Prostate gland (tissue), 2 donors: ENCODE measurements at regions not wholly inside any gene's neighbourhood (a gene's known extent, or its start where the extent isn't known, plus 50 kb on each side); places are given as distances from the start of the nearest gene placed in this dataset.

Source experiments
- DNase-seq: peaks from one replicate; pipeline ENCODE4 v3.0.0-alpha.2; 2019; ENCODE audit warnings: low spot score
- H3K27ac ChIP-seq, 2 donors: fragments of 200-600 bp; sonication (generic); 2 replicates each; pipeline ENCODE4 v1.5.1; 2017 to 2019
- H3K27me3 ChIP-seq: fragments of 200-600 bp; sonication (generic); replicated peaks from 2 replicates; pipeline ENCODE4 v1.5.1; 2019; ENCODE audit not compliant: insufficient read depth
- H3K36me3 ChIP-seq, 2 donors: fragments of 200-600 bp; sonication (generic); 1 replicate in 1 of 2; 2 replicates in 1 of 2; pipeline versions ENCODE4 v1.5.1 to v1.8.1; 2017 to 2019
- H3K4me1 ChIP-seq: fragments of 200-600 bp; sonication (generic); replicated peaks from 2 replicates; pipeline ENCODE4 v1.5.1; 2019
- H3K4me3 ChIP-seq, 2 donors: fragments of 200-600 bp; sonication (generic); 2 replicates each; pipeline ENCODE4 v1.5.1; 2017 to 2019
- H3K9me3 ChIP-seq: fragments of 200-600 bp; sonication (generic); 2 replicates; pipeline ENCODE4 v1.5.1; 2017
- CTCF ChIP-seq, 4 experiments: fragments of 200-600 bp in 2 of 4; fragments of 450-650 bp in 2 of 4; sonication (generic) in 2 of 4; IDR thresholded peaks; 1 replicate in 3 of 4; 2 replicates in 1 of 4; pipeline ENCODE4 v1.5.1; 2016 to 2019; ENCODE audit warnings: antibody characterized with exemption in 4 of 4, mild to moderate bottlenecking in 2 of 4, moderate library complexity in 2 of 4
- POLR2A ChIP-seq: fragments of 450-650 bp; IDR thresholded peaks from one replicate; pipeline ENCODE4 v1.6.1; 2016; ENCODE audit warnings: antibody characterized with exemption, mild to moderate bottlenecking
- POLR2AphosphoS5 ChIP-seq: sonication (generic); formaldehyde crosslinking; IDR thresholded peaks from one replicate; pipeline ENCODE4 v1.6.1; 2017; ENCODE audit warnings: antibody characterized with exemption
- WGBS: methylation state at CpG from one replicate; pipeline ENCODE4 v1.1.5; 2018; 5-methylcytosine and 5-hydroxymethylcytosine counted together
- intact Hi-C: fragments of 100-400 bp; cut with DNase I; formaldehyde crosslinking; loops from one replicate; pipeline ENCODE4 v1.14.2; 2022

DNA sequence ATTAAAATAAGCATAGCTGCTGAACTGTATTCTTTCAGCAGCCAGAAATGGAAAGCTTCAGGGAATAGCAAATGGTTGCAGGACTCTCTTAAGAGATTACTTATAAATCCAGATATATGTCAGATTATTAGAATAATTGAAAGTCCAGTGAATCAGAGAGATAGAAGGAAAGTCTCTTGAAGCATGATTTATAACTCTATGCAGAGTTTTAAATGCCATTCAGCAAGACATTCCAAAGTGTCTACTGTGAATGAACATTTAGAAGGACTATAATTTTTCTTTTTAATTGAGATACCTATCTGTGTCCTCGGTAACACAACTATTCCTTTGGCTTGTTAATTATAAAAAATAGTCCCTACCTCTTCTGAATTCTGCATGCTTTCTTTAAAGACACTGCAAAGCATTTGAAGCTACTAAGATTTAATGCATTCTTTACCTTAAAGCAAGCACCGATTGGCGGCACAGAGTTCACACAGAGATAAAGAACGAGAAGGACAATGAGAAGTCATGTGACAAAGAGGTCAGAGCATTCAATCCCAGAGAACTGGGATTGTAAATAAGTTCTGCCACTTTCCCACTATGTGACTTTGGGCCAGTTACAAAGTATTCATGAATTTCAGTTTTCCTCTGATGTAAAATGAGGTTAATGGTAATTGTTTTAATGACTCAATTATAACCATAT is 371.0 kb upstream of the ATP2B1 start:
- Histone ChIP-seq H3K4me1 (no peaks in the 10 kb centered on the region), H3K9me3 (no peaks in the 10 kb centered on the region), H3K27ac (no peak overlapping the region), H3K4me3 (no peak overlapping the region), H3K36me3 (no peaks in the 10 kb centered on the region), H3K27me3 (no peaks in the 10 kb centered on the region)
- no peak for DNase-seq
- TF ChIP-seq CTCF (IDR thresholded peaks at IDR 0.05) (no peak), POLR2AphosphoS5 (no peak), POLR2A (no peak)
- intact Hi-C loops: no loop called here
- 69% methylated on average over 4 of the region's 4 CpGs for WGBS

- TF ChIP-seq POLR2A: no peak
- TF ChIP-seq CTCF (IDR thresholded peaks at IDR 0.05): no peak
- TF ChIP-seq POLR2AphosphoS5: no peak
- WGBS: 58% methylated on average over 4 of the region's 4 CpGs
- no peak for DNase-seq
- H3K9me3 ChIP-seq: no peaks in the 10 kb centered on the region
- H3K27me3 ChIP-seq: no peaks in the 10 kb centered on the region
- no peak overlapping the region for H3K27ac ChIP-seq
- no peak overlapping the region for H3K4me3 ChIP-seq
- intact Hi-C loops: no loop called here
- no peaks in the 10 kb centered on the region for H3K4me1 ChIP-seq
- H3K36me3 ChIP-seq: no peaks in the 10 kb centered on the region
Observed at GRCh38 chr12:90078344-90078743, 369.7 kb upstream of the ATP2B1 start.

DNA sequence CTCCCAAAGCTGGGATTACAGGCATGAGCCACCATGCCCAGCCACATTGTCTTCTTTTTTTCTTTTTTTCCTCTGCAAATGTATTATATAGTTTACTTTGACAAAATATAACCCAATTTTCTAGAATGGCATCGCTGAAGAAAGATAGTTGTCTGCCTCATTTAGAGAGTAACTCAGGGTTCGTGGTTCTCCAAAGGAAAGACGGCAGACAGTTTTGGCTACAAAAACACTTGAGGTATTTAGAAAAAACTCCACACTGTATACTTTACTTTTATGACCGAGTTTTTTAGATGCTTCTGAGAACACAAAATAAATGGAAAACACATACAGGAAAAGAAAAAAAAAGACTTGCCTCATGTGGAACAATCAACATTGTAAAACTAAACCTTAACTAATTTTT is 369.1 kb upstream of the ATP2B1 start:
- Histone ChIP-seq H3K27me3 (no peaks in the 10 kb centered on the region), H3K36me3 (no peaks in the 10 kb centered on the region), H3K4me1 (no peaks in the 10 kb centered on the region), H3K4me3 (no peak overlapping the region), H3K9me3 (no peaks in the 10 kb centered on the region), H3K27ac (no peak overlapping the region)
- TF ChIP-seq POLR2AphosphoS5: no peak
- no peak for TF ChIP-seq CTCF (IDR thresholded peaks at IDR 0.05)
- TF ChIP-seq POLR2A: no peak
- WGBS: 53% methylated on average over 4 of the region's 4 CpGs
- DNase-seq: no peak
- intact Hi-C loops: no loop called here

DNA sequence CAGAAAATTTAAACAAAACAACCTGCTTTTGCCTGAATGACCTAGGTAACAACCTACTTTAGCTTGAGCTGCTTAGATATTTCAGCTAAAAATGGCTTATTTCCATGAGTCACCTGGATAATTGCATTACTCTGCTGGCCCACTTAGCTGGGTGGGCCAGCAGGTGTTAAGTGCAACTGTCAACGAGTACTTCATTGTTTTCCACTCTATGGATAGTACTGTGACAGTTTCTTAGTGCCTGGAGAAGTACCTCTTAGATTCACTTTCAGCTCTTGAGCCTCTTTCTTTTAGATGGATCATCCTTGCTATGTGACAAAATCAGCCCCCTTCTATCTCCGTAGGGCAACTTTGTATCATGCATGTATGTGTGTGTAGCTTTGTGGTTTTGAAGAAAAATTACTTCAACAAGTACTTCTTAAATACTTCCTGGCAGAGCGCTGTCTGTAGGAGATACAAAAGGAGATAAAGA is 368.2 kb upstream of the ATP2B1 start:
- no peaks in the 10 kb centered on the region for H3K4me1 ChIP-seq
- TF ChIP-seq POLR2A: no peak
- no peak for TF ChIP-seq POLR2AphosphoS5
- TF ChIP-seq CTCF (IDR thresholded peaks at IDR 0.05): no peak
- H3K27ac ChIP-seq: no peak overlapping the region
- intact Hi-C loops: no loop called here
- H3K4me3 ChIP-seq: no peak overlapping the region
- no peak for DNase-seq
- H3K9me3 ChIP-seq: no peaks in the 10 kb centered on the region
- H3K27me3 ChIP-seq: no peaks in the 10 kb centered on the region
- WGBS: 82% methylated on average over 3 of the region's 3 CpGs
- no peaks in the 10 kb centered on the region for H3K36me3 ChIP-seq

- Histone ChIP-seq H3K4me1 (no peaks in the 10 kb centered on the region), H3K9me3 (no peaks in the 10 kb centered on the region), H3K36me3 (no peaks in the 10 kb centered on the region), H3K27me3 (no peaks in the 10 kb centered on the region), H3K27ac (no peak overlapping the region), H3K4me3 (no peak overlapping the region)
- intact Hi-C loops: no loop called here
- TF ChIP-seq POLR2A (no peak), POLR2AphosphoS5 (no peak), CTCF (IDR thresholded peaks at IDR 0.05) (no peak)
- DNase-seq: no peak
Observed at GRCh38 chr12:90075685-90076084, 367.0 kb upstream of the ATP2B1 start.
